ENCODE measurements at regions not wholly inside any gene's neighbourhood (a gene's known extent, or its start where the extent isn't known, plus 50 kb on each side); places are given as distances from the start of the nearest gene placed in this dataset.

DNA sequence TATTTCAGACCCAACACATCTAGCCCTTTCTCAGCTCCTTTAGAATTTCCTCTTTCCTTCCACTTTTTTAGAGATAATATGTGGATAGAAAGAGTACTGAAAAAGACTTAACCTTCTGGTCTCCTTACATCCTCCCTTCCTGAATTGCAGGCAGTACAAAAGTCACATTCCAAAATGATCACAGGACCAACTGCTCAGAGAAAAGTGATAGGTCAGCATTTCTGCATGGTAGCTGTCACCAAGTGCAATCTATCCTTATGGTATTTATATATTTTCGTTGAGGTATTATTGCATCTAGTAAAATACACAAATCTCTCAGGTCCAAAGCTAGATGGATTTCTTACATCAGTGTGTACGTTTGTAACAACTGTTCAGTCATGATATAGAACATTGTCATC, 427.5 kb downstream of the LPIN1 start:
- TF ChIP-seq, protein P1, sequence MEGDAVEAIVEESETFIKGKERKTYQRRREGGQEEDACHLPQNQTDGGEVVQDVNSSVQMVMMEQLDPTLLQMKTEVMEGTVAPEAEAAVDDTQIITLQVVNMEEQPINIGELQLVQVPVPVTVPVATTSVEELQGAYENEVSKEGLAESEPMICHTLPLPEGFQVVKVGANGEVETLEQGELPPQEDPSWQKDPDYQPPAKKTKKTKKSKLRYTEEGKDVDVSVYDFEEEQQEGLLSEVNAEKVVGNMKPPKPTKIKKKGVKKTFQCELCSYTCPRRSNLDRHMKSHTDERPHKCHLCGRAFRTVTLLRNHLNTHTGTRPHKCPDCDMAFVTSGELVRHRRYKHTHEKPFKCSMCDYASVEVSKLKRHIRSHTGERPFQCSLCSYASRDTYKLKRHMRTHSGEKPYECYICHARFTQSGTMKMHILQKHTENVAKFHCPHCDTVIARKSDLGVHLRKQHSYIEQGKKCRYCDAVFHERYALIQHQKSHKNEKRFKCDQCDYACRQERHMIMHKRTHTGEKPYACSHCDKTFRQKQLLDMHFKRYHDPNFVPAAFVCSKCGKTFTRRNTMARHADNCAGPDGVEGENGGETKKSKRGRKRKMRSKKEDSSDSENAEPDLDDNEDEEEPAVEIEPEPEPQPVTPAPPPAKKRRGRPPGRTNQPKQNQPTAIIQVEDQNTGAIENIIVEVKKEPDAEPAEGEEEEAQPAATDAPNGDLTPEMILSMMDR (IDR thresholded peaks at IDR 0.05), result no peak
- TF ChIP-seq POLR2A (IDR thresholded peaks at IDR 0.05), result no peak
